IPS-18c (cell line): ENCODE measurements at regions not wholly inside any gene's neighbourhood (a gene's known extent, or its start where the extent isn't known, plus 50 kb on each side); places are given as distances from the start of the nearest gene placed in this dataset.

ENCODE experiments used
- H3K4me3 ChIP-seq: 2 replicates; pipeline ENCODE4 v1.7.0; 2013; ENCODE audit warnings: low read depth, mild to moderate bottlenecking, low read length, moderate library complexity; ENCODE audit not compliant: insufficient read depth
- H3K9me3 ChIP-seq: one replicate; pipeline ENCODE4 v1.6.1; 2013; ENCODE audit warnings: mild to moderate bottlenecking, low read length, moderate library complexity; ENCODE audit not compliant: control insufficient read depth, insufficient read depth

GRCh38 chr4:15366721-15367120, 61.1 kb upstream of the C1QTNF7 start:
- no peaks in the 10 kb centered on the region for H3K9me3 ChIP-seq
- no peak overlapping the region for H3K4me3 ChIP-seq

DNA sequence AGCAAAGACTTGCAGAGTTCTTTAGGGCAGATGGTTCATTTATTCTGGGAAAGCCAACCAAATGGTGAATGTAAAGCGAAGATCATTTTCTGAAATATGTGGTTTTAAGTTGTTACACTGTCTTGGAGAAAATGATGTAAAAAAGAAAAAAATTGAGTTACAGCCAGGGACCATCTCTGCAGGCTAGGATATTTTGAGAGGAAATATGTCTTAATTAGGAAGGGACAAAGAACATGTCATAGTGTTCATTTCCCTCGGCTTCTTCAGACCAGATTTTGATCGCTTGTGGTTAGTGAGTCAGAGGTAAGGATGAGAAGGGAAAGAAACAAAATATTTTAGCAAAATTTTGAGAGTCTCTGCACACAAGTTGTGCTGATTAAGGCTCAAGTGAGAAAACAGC, 59.0 kb upstream of the C1QTNF7 start:
- no peak overlapping the region for H3K4me3 ChIP-seq
- H3K9me3 ChIP-seq: no peaks in the 10 kb centered on the region

DNA sequence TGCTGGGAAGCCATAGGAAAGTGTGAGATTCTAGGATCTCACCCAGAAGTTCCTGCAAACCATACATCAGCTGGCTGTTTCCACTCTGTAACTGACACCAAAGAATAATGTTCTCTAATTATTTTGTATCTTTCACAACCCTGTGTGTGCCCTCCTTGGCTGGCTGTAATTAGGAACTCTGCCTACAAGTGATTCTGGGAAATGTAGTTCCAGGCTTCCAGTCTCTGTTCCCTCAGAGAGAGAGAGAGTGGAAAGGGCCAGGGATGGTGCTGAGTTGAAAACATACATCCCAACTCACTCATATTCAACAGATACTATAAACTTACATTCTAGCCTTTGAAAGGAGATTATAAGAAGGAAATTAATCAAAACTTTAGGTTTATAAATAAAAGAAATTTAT, 57.5 kb upstream of the C1QTNF7 start:
- Histone ChIP-seq H3K9me3 (no peaks in the 10 kb centered on the region), H3K4me3 (no peak overlapping the region)

GRCh38 chr4:15373363-15373762, 54.5 kb upstream of the C1QTNF7 start:
- no peak overlapping the region for H3K4me3 ChIP-seq
- H3K9me3 ChIP-seq: no peaks in the 10 kb centered on the region

- no peak overlapping the region for H3K4me3 ChIP-seq
- H3K9me3 ChIP-seq: no peaks in the 10 kb centered on the region
Observed at GRCh38 chr4:15374656-15375055, 53.2 kb upstream of the C1QTNF7 start.

- H3K9me3 ChIP-seq: no peaks in the 10 kb centered on the region
- no peak overlapping the region for H3K4me3 ChIP-seq
Observed at GRCh38 chr4:15375667-15376066, 52.2 kb upstream of the C1QTNF7 start.

DNA sequence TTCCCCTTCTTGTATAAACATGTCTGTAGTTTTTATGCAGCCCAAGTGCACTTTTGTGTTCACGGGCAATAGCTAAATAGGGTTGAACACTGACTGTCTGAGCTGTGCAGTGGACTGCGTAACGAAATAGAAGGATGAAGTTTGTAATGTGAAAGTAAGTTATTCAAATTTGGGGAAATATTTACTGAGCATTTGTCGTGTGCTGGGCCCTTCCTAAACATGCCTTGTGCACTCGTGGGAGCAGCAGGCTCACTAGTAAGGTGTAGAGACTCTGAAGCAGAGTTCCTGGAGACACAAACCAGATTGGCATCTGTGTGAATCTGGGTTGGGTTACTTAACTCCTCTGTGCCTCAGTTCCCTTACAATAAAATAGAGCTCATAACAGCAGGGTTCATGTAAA, 51.7 kb upstream of the C1QTNF7 start:
- Histone ChIP-seq H3K4me3 (no peak overlapping the region), H3K9me3 (no peaks in the 10 kb centered on the region)

- Histone ChIP-seq H3K9me3 (no peaks in the 10 kb centered on the region), H3K4me3 (no peak overlapping the region)
Observed at GRCh38 chr4:15376594-15376993, 51.2 kb upstream of the C1QTNF7 start.
